Muscle of back (tissue), 3 donors: ENCODE measurements at regions not wholly inside any gene's neighbourhood (a gene's known extent, or its start where the extent isn't known, plus 50 kb on each side); places are given as distances from the start of the nearest gene placed in this dataset.
"Not testable (repeated sequence)": the region's sequence is repeated elsewhere in the genome, so short reads cannot be mapped to it uniquely, and the experiment has no call there.

Experiments
- DNase-seq, 3 donors: peaks; one replicate each; pipeline versions ENCODE4 v3.0.0 to v3.0.0-alpha.2; 2013

DNA sequence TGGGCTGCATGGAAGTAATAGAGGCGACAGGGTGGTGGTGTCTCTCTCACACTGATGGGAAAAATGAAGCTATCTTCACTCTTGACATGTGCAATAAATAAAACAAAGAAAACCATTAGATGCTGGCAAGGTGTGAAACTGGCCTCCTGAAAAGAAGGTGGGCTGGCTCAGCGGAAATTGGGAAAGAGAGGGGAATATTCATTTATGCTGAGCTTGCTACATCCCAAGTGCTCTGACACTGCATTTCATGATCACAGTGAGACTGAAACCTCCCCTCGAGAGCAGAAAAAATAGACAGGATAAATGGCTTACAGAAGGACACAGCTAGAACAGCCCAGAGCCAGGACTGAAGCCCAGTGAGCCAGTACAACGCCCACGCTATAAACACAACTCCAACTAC lies 112.1 kb upstream of the SMLR1 start:
- no peak for DNase-seq

DNA sequence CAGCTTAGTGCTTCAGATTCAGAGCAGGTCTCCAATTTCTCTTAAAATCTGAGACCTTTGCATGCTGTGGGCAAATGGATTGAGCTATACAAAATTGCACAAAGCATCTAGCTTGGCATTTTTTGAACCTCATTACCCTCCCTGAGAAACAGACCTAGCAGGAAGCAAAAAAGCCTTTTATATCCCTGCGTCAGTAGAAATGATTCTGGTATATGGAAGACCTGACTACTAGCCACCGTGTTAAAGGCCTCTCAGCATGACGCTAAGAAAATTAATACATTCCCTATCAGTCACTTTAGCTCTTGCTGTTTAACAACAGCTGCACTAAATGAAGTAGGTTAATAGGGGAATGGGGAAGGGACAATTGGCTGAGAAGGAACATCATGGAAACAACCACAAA lies 110.7 kb upstream of the SMLR1 start:
- DNase-seq, result no peak

DNA sequence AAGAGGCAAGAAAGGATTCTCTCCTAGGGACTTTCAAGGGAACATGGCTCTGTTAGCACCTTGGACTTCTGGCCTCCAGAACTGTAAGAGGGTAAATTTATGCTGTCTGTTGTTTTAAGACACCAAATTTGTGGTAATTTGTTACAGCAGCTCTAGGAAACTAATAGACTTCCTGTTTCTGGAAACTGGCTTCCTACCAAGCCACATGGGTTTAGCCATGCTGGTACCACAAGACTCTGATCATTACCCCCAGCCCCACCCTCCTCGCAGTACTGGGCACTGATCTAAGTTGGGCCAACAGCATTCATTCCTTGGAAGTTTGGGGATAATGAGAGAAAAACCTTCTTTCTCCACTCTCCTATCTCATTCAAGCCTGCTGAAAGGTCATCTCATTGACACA lies 109.5 kb upstream of the SMLR1 start:
- no peak for DNase-seq

DNA sequence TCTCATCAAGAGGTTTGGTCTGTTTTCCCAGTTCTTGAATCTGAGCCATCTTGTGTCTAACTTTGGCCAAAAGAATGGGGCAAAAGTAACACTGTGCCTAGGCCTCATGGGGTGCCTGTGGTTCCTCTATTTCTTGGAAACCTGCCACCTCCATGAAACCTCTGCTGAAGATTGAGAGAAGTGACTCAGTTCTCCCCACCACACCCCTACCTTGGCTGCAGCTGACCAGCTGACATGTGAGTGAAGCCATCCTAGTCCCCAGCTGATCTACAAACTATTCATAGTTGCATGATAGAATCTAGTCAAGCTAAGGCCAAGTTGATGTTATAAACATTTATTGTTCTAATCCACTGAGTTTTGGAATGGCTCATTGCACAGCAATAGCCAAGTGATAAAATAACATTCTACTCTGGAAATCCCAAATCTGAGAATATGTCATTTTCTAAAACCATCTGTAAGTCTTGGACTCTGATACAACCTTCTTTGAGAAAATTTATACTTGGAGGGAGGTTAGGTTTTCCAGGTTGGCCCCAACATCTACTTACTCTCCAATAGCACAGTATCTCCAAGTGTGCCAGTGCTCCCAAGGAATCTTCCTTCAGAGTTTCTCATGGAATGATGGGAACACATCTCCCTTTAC lies 107.0 kb upstream of the SMLR1 start:
- peak in 2 of 3 donors; percentile 23 to 68 for DNase-seq

DNA sequence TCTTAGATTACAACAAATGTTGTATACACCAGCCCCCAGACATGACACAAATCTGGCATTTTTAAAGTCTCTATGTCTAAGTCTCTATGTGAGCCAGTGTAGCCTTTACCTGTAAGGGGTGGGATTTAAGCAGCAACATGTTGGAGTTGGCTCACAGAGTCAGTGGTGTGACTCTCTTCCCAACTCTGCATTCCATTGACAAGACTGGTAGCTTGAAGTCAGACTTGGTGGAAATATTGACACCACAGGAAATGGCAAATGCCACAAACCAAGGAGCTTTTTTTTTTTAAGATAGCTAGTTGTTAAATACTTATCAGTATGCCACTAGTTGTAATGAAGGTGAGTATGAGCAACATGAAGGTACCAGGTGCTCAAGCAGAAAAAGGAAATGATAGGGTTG lies 103.1 kb upstream of the SMLR1 start:
- no peak for DNase-seq

DNA sequence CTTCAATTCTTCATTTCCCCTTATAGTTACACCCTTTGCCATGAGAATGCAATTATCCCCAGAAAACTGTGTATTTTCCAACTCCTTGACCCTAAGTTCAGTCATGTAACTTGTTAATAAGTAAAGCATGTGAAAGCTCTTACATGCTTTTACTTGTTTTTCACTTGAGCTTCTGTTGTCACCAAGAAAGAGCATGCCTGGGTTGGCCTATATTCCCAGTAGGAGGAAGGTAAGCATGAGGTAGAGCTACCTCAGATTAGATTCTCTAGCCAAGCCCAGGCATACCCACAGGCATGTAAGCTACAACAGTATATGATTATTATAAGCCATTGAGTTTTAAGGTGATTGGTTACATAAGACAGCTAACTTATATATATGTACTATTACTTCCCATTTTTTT lies 101.7 kb upstream of the SMLR1 start:
- no peak for DNase-seq

DNA sequence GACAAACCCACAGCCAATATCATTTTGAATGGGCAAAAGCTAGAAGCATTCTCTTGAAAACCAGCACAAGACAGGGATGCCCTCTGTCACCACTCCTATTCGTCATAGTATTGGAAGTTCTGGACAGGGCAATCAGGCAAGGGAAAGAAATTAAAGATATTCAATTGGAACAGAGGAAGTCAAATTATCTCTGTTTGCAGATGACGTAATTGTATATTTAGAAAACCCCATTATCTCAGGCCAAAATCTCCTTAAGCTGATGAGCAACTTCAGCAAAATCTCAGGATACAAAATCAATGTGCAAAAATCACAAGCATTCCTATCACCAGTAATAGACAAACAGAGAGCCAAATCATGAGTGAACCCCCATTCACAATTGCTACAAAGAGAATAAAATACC lies 99.1 kb upstream of the SMLR1 start:
- DNase-seq, result not testable (repeated sequence)

DNA sequence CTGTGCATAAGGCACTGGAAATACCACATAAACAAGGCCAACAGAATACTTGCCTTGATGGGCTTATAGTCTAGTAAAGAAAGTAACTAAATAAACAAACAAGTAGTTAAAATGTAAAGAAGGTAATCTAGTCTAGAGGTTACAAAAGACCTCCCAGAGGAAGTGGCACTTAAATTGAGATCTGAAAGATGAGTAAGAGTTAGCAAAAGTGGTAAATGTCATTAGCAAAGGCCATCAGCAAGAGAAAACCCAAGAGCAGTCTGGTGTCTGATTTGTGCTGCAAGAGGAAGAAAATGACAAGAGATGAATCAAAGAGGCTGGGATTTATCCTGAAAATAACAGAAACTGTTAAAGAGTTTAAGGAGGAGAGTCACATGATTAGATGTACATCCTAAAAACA lies 96.6 kb upstream of the SMLR1 start:
- no peak for DNase-seq

DNA sequence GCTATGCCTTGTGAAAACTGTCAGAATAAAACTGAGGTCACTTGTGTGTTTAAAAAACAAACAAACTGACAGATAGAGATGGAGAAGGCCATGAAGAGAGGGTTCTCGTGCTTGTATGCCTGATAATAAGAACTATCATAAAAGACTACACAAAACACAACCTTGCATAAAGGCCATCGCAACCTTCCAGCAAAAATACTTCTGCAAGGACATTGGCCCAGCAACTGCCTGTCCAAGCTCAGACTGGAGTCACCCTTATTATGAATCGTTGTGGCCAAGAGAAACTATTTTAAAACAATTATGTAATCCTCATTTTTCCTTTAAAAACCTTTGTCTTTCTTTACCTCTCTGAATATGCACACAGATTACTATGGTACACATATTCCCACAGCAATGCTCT lies 93.0 kb upstream of the SMLR1 start:
- no peak for DNase-seq

DNA sequence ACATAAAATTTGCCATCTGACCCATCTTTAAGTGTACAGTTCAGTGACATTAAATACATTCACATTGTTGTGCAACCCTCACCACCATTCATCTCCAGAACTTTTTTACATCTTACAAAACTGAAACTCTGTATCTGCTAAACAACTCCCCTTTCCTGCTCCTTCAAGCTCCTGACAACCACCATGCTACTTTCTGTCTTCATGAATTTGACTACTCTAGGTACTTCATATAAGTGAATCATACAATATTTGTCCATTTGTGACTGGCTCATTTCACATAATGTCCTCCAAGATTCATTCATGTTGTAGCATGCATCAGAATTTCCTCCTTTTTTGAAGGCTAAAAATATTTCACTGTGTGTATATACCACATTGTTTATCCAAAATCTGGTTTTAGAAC lies 86.9 kb upstream of the SMLR1 start:
- DNase-seq, result no peak

DNA sequence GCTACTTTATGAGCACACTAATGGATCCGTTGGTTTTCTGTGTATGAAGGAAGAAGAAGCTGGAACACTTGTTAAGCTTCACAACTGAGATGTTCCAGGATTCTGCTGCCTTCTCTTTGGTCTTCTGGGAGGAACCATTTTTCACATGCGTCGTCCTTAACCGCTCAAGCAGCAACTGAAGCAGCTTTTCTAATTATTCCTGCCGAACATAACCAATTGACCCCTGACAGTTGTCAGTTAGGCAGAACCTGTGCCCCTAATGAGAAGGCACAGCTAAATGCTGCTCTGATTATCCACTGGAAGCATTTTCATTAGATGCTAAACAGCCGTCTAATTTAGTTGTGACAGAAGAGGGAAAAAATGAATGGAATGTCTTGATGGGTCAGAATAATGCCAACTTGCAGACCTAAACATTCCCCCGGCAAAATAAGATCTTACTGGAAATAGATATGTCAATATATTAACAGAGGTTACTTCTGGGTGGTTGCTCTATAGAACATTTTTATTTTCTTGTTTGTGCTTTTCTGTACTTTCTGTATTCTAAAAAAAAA lies 85.0 kb upstream of the SMLR1 start:
- no peak for DNase-seq

DNA sequence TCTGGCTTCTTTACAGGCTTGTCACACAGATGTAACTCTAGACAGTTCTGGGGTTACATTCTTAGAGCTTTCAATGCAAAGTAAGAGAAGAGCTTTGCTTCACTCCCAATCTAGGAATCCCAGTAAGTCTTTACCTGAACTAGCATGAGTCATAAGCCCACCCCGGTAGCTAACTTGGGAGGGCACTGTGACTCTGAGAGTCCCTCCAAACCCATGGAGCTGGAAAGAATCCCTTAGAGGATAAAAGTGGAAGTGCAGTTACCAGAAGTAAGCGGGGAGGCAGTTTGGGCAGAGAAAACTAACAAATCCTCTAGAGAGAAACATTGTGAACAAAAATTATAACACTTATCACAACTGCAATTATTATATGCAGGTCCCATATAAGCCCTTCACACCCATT lies 84.0 kb upstream of the SMLR1 start:
- no peak for DNase-seq

DNA sequence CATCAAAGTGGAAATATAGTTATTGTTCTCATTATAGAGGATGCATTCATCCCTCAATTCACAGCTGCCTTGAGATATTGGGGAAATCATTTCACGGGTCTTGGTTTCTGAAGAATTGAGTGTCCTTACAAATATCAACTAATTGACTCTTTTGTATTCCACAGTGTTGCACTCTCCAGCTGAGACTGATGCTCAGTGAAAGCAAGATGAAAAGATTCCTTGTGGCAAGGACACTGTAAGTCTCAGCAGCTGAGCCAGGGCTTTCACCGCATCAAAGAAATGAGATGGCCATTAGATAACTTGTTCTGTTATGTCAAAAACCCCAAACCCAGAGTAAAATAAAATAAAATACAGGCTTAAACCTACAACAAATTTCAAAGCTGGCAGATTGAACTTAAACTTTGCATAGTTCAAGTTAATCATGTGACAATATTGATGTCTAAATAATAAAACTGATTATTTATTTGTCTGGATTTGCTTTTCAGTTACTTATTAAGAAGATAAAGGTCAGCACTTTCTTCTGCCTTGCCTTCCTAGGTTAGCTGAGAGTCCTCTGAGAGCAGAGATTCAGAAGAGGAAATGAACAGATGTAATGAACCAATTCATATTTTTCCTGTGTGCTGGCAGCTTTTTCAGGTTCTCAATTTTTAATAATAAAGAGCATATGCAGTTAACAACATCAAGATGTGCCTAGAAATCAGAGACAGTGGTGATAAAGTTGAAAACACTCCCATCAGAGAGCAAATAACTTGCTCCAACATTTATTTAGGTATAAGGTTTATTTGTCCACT lies 82.4 kb upstream of the SMLR1 start:
- DNase-seq, result peak in 1 of 3 donors; percentile 39

DNA sequence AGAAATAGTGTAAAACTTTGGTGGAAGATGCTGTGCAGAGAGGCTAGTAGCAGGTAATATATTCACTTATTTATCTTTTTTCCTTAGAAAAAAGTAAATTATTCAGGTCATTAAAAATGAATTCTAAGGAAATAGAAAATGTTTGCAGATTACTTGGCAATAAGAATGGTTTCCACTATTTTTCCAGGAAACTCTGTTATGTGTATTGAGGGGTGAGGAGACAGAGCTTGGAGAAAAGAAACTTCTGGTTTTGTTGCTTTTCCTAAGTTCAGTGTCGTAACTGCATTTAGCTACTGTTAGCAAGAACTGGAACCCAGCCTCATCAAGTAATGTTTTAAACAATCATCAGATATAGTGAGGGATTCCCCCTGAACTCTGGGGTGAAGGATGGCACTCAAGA lies 79.2 kb upstream of the SMLR1 start:
- peak in 1 of 3 donors; percentile 23 for DNase-seq

DNA sequence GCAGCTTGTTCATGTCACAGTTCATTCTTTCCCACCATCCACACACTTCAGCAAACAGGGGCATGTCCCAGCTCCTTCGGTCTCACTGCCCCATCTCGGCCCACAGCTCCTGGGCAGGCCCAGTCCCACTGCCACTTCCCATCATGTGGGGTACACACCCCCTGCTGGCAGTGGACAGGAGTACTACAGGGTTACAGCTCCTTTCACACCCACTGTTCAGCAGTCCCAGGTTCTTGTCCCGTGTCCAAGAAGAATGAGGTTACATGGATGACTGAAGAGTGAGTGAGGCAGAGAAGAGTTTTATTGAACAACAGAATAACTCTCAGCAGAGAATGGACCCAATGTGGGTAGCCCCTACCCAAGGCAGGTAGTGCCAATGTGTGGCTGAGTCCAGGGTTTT lies 77.8 kb upstream of the SMLR1 start:
- DNase-seq, result no peak

DNA sequence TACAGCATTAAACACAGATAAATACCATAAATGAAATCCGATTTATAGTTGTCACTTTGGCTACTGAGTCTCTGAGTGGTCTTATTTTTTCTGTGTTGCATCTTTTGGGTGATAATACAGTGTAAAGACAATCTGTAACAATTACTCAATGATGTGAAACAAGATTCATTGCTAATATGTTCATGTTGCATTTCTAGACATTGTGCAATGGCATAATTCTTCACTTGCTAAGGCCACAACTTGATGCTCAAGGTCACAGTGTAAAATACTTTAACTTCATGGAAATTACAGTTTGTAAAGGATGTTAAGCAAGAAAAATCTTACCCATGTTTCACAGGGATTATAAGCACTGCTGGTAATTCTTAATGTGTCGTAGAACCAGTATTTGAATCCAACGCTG lies 74.9 kb upstream of the SMLR1 start:
- no peak for DNase-seq

DNA sequence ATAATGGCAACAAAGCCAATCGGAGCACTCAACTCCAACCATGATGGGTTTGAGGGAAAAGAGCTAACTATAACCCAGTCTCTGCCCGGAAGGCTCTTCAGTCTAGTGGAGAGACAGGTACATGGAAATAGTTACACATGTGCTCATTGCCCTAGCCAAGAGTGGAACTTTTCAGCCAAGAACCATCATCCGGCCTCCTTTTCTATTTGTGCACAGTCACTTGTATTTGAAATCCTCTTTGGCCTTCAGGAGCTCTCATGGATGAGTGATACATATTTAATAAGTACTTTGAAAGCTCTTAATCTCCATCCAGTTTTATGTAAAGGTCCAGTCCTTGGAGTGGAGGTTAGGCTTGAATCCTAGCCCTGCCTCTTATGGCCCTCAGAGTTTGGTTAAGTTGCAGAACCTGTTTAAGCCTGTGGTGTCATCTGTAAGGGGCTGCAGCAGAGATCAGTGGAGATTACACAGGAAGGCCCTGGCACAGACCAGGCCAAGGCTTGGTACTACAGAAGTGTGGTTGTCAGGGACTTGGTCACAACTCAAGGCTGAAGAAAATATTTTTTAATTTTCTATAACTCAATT lies 72.3 kb upstream of the SMLR1 start:
- no peak for DNase-seq

DNA sequence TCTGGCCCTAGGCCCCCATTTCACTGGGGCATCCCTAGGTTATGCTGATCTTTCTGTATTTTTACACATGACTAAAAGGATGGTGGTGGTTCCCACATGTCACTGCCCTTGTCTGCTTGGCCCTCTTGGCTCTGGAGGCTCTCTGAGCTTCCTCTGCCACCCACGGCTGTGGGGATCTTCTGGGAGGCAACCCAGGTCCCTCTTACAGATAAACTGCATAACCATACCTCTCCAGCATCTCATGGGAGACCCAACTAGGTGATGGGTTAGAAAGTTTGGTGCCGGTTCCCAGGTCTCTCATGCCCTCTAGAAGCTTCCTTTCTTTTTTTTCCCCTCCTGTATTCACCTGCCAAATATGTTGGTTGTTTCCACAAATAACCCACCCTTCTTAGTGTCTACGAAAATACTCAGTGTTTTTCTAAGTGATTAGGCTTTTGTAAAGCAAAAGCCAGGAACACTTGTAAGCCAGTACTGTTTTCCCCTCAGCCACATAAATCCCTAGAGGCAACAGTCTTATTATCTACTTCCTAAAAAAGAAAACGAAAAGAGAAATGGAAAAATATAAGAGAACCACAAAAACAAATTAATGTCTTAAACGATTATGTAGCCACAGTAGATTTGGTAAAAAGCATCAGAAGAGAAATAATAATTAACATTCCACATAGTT lies 71.7 kb upstream of the SMLR1 start:
- DNase-seq, result no peak

DNA sequence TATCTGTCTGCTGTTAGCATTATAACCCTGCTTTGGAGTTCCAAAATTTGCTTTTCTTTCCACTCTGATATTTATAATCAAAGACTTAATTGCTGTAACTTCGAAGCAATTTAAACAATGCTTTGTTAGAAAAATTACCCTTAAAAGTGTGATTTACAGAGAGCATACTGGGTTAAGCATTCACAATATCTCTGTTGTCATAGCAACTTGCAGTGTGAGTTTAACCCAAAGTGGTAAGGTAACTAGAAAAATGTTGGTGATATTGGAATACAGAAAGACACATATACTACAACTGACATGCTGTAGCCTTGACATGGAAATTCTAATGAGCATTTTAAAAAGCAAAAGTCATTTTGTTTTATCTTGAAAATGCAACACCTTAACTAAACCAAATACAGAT lies 70.4 kb upstream of the SMLR1 start:
- DNase-seq, result no peak

DNA sequence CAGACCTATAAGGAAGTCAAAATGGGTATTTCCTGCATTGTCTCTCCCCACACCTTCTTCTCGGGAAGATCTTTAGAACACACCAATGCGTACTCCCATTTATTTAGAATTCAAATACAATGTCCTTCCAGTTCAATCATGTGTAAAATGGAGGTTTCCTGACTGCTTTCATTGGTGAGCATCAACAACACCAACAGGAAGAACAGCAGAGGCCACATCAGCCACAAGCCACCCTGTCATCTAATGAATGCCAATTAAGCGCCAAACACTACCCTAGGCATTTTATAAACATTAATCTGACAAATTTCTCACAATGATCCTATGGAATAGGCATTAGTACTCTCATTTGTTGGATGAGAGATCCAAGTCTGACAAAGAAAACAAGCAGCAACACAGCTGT lies 68.4 kb upstream of the SMLR1 start:
- DNase-seq, result no peak

DNA sequence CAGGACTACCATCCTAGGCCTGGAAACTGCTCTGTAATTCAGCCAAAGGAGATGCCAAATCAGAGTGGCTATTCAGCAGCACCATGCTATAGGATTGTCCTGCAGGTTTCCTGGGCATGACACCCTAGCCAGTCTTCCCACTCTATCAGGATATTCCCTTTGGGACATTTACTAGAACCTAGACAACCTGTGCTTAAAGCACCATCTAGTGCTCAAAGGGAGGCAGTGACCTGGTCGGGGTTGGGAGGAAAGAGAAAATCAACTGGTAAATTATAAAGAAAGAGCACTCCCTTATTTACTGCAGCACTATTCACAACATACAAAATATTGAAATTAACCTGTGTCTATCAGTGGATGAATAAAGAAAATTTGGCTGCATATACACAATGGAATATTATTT lies 67.2 kb upstream of the SMLR1 start:
- no peak for DNase-seq

DNA sequence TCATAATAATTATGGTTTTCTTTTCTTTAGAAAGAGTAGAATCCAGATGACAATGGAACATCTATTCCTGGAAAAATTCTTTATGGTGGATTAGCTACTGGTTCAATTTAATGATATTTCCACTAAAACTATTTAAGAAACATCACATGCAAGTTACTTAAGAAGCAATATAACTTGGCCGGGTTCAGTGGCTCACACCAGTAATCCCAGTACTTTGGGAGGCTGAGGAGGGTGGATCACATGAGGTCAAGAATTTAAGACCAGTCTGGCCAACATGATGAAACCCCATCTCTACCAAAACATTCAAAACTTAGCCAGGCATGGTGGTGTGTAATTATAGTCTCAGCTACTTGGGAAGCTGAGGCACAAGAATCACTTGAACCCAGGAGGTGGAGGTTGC lies 65.9 kb upstream of the SMLR1 start:
- peak in 1 of 3 donors; percentile 35 for DNase-seq
